ENCODE measurements at regions not wholly inside any gene's neighbourhood (a gene's known extent, or its start where the extent isn't known, plus 50 kb on each side); places are given as distances from the start of the nearest gene placed in this dataset.

DNA sequence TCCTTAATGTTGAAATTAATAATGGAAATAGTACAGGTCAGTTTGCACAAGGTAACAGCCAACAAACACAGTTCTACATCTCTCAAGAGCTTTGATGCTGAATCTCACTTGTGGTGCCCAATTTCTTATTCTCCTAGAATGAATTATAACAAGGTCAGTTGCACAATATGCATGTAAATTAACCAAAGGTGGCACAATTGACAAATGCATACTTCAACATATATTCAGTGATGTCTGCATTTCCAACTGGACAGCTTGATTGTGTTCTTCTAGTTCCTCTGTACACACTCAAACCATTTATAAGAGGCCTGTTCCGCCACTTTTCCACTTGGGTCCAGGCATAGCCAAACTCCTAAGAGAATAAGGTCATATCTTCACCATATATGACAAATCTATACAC lies 210.3 kb upstream of the EPHA5 start:
- DNase-seq (ENCODE audit: extremely low read depth in 1 of 2, low read depth in 1 of 2) = no peak

GRCh38 chr4:65868096-65868824 lies 198.0 kb upstream of the EPHA5 start:
- DNase-seq (ENCODE audit: extremely low read depth in 1 of 2, low read depth in 1 of 2) = no peak

- DNase-seq (ENCODE audit: extremely low read depth in 1 of 2, low read depth in 1 of 2) = no peak
Observed at GRCh38 chr4:65865489-65865888, 195.2 kb upstream of the EPHA5 start.

- DNase-seq (ENCODE audit: extremely low read depth in 1 of 2, low read depth in 1 of 2) = no peak
Observed at GRCh38 chr4:65861993-65862392, 191.7 kb upstream of the EPHA5 start.

DNA sequence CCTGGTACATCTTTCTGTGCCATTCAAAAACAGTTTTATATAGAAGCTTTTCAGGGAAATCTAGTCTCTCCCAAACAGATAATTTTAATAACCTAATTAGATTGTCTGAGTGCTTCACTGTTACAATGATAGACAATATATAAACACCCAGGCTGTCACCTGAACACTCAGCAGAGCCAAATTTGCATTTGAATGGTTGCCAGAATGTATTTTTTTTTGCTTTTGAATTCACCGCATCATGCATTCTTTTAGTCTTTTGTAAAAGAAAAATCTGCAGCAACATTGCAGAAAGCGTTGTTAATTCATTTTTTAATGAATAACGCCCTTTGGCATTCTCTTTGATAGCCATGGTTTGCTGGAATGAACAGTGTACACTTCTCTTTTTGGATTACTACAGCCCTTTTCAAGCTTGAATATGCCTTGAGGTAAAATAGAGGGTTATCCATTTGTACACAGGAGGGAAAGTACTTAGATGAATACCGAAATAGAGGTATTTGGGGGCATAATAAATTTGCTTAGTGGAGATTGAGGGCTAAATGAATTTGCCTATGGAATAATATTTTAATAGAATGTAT lies 175.0 kb upstream of the EPHA5 start:
- no peak for DNase-seq (ENCODE audit: extremely low read depth in 1 of 2, low read depth in 1 of 2)

DNA sequence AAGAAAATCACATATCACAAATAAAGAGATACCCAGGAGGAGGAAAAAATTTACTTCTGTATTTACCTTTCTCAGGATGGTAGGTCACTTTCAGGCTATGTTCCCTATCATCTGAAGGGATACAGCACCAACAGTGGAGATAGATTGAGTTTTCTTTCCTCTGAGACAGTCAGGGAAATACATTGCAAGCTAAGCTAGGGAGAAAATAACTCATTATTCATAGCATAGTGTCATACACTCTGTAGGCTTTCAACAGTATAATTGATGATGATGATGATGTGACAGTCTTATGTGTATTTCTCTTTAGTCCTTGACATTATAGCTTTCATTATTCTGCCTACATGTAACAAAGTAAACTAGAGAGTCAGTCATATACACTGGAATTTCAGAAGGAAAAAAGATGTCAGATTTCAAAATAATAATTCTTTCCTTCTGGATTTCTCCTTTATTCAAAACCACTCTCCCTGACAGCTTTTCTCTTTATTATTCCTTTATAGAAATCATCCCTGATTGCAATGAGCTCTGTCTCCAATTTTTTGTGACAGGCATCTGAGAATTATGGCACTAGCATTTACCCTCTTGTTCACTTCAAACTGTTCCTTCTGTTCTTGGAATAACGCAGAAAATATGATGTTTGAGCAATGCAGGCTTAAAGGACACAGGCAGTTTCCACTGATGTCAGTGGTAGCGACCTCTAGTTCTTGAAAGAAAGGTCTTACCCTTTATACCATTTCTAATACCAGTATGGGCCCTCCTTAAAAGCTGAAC lies 169.1 kb upstream of the EPHA5 start:
- no peak for DNase-seq (ENCODE audit: extremely low read depth in 1 of 2, low read depth in 1 of 2)

DNA sequence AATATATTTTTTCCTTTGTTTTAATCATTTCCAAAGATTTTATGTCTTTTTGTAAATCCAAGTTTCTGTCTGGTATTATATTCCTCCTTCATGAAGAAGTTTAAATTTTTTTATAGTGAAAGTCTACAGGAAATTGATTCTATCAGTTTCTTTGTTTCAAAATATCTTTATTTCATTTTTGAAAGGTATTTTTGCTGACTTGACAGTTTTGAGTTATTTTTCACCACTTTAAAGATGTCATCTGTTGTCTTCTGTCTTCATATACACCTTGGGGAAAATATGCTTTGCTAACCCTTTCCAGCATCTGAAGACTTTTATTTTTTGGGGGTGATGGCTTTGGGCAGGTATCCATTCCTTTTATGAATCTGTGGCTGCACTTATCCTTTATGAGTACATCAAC lies 164.4 kb upstream of the EPHA5 start:
- DNase-seq (ENCODE audit: extremely low read depth in 1 of 2, low read depth in 1 of 2) = no peak

- DNase-seq (ENCODE audit: extremely low read depth in 1 of 2, low read depth in 1 of 2) = no peak
Observed at GRCh38 chr4:65831828-65832227, 161.5 kb upstream of the EPHA5 start.

- DNase-seq (ENCODE audit: extremely low read depth in 1 of 2, low read depth in 1 of 2) = no peak
Observed at GRCh38 chr4:65825116-65825753, 154.9 kb upstream of the EPHA5 start.

- DNase-seq (ENCODE audit: extremely low read depth in 1 of 2, low read depth in 1 of 2) = no peak
Observed at GRCh38 chr4:65819192-65819591, 148.9 kb upstream of the EPHA5 start.

GRCh38 chr4:65805936-65806335 lies 135.6 kb upstream of the EPHA5 start:
- DNase-seq (ENCODE audit: extremely low read depth in 1 of 2, low read depth in 1 of 2) = no peak

GRCh38 chr4:65799513-65799912 lies 129.2 kb upstream of the EPHA5 start:
- no peak for DNase-seq (ENCODE audit: extremely low read depth in 1 of 2, low read depth in 1 of 2)

DNA sequence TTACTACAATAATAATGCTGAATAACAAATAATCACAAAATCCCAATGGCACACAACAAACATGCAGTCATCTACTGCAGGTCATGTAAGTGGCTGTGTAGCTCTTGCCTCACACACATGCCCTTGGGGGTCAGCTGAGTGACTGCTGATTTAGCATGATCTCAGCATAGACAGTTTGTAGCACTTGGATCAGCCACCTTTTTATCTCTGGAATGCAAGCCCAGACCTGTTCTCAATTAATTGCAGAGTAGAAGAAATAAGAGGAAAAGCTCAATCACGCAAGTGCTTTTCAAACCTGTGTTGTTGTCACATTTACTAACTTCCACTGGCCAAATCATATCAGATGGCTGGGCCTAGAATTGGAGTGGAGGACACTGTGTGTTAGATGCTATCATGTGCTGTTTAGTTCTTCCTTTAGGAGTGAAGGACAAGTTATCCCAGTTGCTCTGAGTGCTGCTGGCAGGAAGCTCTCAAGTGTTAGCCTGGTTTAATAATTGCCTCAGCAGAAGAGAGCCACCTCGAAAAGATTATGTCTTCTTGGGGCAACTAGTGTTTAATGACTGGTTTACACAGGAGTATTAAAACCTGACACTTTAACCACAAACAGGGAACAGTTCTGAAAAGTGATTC lies 128.3 kb upstream of the EPHA5 start:
- no peak for DNase-seq (ENCODE audit: extremely low read depth in 1 of 2, low read depth in 1 of 2)

GRCh38 chr4:65791812-65792308 lies 121.6 kb upstream of the EPHA5 start:
- no peak for DNase-seq (ENCODE audit: extremely low read depth in 1 of 2, low read depth in 1 of 2)

GRCh38 chr4:65791111-65791811 lies 121.0 kb upstream of the EPHA5 start:
- DNase-seq (ENCODE audit: extremely low read depth in 1 of 2, low read depth in 1 of 2) = no peak

DNA sequence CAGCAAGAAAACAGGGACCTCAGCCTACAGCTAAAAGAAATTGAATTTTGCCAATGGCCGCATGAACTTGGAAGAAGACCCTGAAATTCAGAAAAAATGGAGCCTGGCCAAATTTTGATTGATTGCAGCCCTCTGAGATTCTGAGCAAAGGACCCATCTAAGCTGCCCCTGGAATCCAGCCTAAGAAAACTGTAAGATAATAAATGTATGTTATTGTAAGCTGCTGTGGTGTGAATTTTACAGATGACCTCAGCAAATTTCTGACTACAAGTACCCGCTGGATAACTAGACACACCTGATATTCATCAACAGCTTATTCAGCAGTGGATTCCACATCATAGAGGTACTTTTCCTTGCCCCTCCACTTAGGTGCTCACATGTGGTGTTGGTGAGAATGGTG lies 119.5 kb upstream of the EPHA5 start:
- no peak for DNase-seq (ENCODE audit: extremely low read depth in 1 of 2, low read depth in 1 of 2)

DNA sequence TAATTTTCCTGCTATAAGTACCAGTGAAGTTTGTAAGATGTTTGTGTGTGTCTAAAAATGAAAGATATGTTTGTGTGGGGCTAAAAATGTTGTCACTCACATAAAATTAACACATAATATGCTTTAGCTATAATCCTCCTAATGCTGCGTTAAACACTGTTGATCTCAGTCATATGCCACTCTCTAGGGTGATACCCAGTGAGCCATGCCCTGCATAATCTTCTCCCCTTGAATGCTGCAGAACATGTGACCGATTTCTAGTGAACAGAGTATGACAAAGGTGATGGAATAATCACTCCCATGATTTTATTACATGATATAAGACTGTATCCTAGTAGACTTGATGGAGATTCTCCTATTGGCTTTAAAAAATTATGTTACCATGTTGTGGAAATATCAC lies 119.1 kb upstream of the EPHA5 start:
- DNase-seq (ENCODE audit: extremely low read depth in 1 of 2, low read depth in 1 of 2) = no peak

DNA sequence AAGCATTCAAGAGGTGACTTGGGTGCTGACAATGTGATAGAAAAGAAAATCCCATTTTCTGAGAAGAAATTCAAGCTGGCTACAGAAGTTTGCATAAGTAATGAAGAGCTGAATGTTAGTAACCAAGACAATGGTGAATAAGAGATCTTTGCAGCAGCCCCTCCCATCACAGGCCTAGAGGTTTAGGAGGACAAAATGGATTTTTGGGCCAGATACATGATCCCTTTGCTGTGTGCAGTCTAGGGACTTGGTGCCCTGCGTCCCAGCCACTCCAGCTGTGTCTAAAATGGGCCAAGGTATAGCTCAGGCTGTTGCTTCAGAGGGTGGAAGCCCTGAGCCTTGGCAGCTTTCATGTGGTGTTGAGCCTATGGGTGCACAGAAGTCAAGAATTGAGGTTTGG lies 107.0 kb upstream of the EPHA5 start:
- DNase-seq (ENCODE audit: extremely low read depth in 1 of 2, low read depth in 1 of 2) = no peak

DNA sequence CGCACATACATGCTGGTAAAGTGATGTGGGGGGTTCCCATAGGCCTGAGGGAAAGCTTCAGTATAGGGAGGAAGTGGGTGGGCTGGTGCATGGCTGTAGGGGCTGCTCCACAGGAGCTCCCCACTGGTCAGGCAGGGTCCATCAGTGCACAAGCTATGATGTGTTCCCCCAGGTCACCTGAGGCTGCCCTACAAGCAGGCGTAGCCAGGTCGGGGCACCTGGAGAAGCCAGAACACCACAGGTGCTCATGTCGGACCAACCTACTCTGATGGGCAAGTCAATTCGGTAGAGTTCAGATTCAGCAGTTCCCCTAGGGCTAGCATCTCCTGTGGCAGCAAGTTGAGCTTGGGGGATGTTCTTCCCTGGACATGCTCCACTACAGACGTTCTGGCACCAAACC lies 103.3 kb upstream of the EPHA5 start:
- no peak for DNase-seq (ENCODE audit: extremely low read depth in 1 of 2, low read depth in 1 of 2)

DNA sequence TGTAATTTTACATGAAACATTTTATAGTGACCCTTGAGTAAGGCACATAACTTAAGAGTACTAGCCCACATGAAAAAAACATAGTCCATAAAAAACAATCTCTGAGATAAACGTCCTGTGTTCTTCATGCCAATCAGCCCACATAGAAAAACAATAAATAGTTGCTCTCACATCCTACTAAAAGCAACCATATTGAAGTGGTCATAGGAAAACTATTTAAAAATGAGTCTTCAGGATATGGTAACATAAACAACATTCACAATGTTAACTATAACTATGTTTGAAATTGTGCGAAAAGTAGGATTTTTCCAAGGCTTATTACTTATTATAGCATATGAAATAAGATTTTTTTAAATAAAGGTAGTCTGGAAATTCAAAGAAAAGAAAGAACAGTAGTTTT lies 77.1 kb upstream of the EPHA5 start:
- DNase-seq (ENCODE audit: extremely low read depth in 1 of 2, low read depth in 1 of 2) = no peak
